ENCODE measurements at regions not wholly inside any gene's neighbourhood (a gene's known extent, or its start where the extent isn't known, plus 50 kb on each side); places are given as distances from the start of the nearest gene placed in this dataset.

- TF ChIP-seq CTCF (conservative IDR thresholded peaks at IDR 0.05; ENCODE audit: low read length) (no peak), EZH2phosphoT487 (IDR thresholded peaks at IDR 0.05; ENCODE audit: borderline replicate concordance) (no peak)
Measured at GRCh38 chr13:34363266-34363665, 545.3 kb downstream of the RFC3 start.
